CD14-positive monocyte (primary cell): ENCODE measurements at regions not wholly inside any gene's neighbourhood (a gene's known extent, or its start where the extent isn't known, plus 50 kb on each side); places are given as distances from the start of the nearest gene placed in this dataset.
A peak's percentile ranks its signal among the peaks of the same experiment; 100 is the strongest.

Experiments used
- DNase-seq, 3 donors: peaks; one replicate each; pipeline ENCODE4 v3.0.0-alpha.2; 2011 to 2022
- H2AFZ ChIP-seq: 2 replicates; pipeline ENCODE4 v1.6.0; 2012; ENCODE audit warnings: mild to moderate bottlenecking, low read depth, low read length, inconsistent platforms; ENCODE audit not compliant: insufficient read depth, poor library complexity, severe bottlenecking
- H3K27ac ChIP-seq, 2 donors: 1 replicate in 1 of 2; 2 replicates in 1 of 2; pipeline ENCODE4 v1.5.1; 2012 to 2013; ENCODE audit warnings: low read length in 2 of 2, control low read depth in 1 of 2, inconsistent platforms in 1 of 2, low read depth in 1 of 2, mild to moderate bottlenecking in 1 of 2
- H3K27me3 ChIP-seq, 2 donors: one replicate each; pipeline versions ENCODE4 v1.6.0 to v1.6.1; 2011 to 2013; ENCODE audit warnings: low read length in 2 of 2; ENCODE audit not compliant: control insufficient read depth in 2 of 2, insufficient read depth in 2 of 2
- H3K36me3 ChIP-seq, 2 donors: replicated peaks in 1 of 2; 1 replicate in 1 of 2; 2 replicates in 1 of 2; pipeline versions ENCODE4 v1.5.1 to v1.6.1; 2012 to 2013; ENCODE audit warnings: low read length in 2 of 2, control low read depth in 1 of 2, inconsistent platforms in 1 of 2, mild to moderate bottlenecking in 1 of 2; ENCODE audit not compliant: insufficient read depth in 2 of 2, control insufficient read depth in 1 of 2
- H3K4me1 ChIP-seq, 2 donors: 1 replicate in 1 of 2; 2 replicates in 1 of 2; pipeline versions ENCODE4 v1.5.1 to v1.6.1; 2012 to 2013; ENCODE audit warnings: low read length in 2 of 2, control low read depth in 1 of 2, inconsistent platforms in 1 of 2, mild to moderate bottlenecking in 1 of 2, moderate library complexity in 1 of 2; ENCODE audit not compliant: insufficient read depth in 2 of 2, control insufficient read depth in 1 of 2
- H3K4me2 ChIP-seq: replicated peaks from 2 replicates; pipeline ENCODE3; 2012; ENCODE audit warnings: low read length, moderate library complexity, mild to moderate bottlenecking; ENCODE audit not compliant: poor library complexity, severe bottlenecking; ENCODE audit errors: extremely low read depth
- H3K4me3 ChIP-seq, 3 experiments: fragments of 200-600 bp in 1 of 3; sonication (generic) in 1 of 3; replicated peaks in 1 of 3; 1 replicate in 2 of 3; 2 replicates in 1 of 3; pipeline ENCODE4 v1.5.1; 2011 to 2013; ENCODE audit warnings: low read length in 3 of 3, mild to moderate bottlenecking in 3 of 3, control low read depth in 2 of 3, low read depth in 2 of 3, inconsistent platforms in 1 of 3, moderate library complexity in 1 of 3
- H3K79me2 ChIP-seq: 2 replicates; pipeline ENCODE4 v1.6.0; 2012; ENCODE audit warnings: mild to moderate bottlenecking, control low read depth, inconsistent platforms, low read length, moderate library complexity; ENCODE audit not compliant: insufficient read depth
- H3K9ac ChIP-seq: 2 replicates; pipeline ENCODE4 v1.6.0; 2017; ENCODE audit warnings: low read length, mild to moderate bottlenecking; ENCODE audit not compliant: insufficient read depth, poor library complexity, severe bottlenecking
- H3K9me3 ChIP-seq, 2 donors: replicated peaks in 1 of 2; 1 replicate in 1 of 2; 2 replicates in 1 of 2; pipeline versions ENCODE4 v1.5.1 to v1.6.1; 2012 to 2013; ENCODE audit warnings: low read length in 2 of 2, control low read depth in 1 of 2; ENCODE audit not compliant: control insufficient read depth in 1 of 2, insufficient read depth in 1 of 2
- H4K20me1 ChIP-seq: 2 replicates; pipeline ENCODE4 v1.6.0; 2012; ENCODE audit warnings: mild to moderate bottlenecking, low read length, control low read depth, moderate library complexity; ENCODE audit not compliant: insufficient read depth
- H3K27ac Mint-ChIP-seq, 7 donors: one replicate each; pipeline ENCODE4 v1.8.0; 2020; ENCODE audit warnings: mild to moderate bottlenecking in 7 of 7, mixed read lengths in 7 of 7, moderate library complexity in 6 of 7, inconsistent platforms in 2 of 7
- H3K27me3 Mint-ChIP-seq, 3 donors: one replicate each; pipeline ENCODE4 v1.8.0; 2021 to 2022; ENCODE audit warnings: low read depth in 3 of 3, mild to moderate bottlenecking in 3 of 3, mixed read lengths in 3 of 3, moderate library complexity in 3 of 3, inconsistent platforms in 1 of 3
- H3K36me3 Mint-ChIP-seq, 2 donors: one replicate each; pipeline ENCODE4 v1.8.0; 2020; ENCODE audit warnings: mixed read lengths in 2 of 2, inconsistent platforms in 1 of 2, mild to moderate bottlenecking in 1 of 2
- H3K4me1 Mint-ChIP-seq: one replicate; pipeline ENCODE4 v1.8.0; 2020; ENCODE audit warnings: mild to moderate bottlenecking, mixed read lengths
- H3K4me3 Mint-ChIP-seq, 2 donors: one replicate each; pipeline ENCODE4 v1.8.0; 2020; ENCODE audit warnings: mild to moderate bottlenecking in 2 of 2, mixed read lengths in 2 of 2, moderate library complexity in 1 of 2
- H3K9me3 Mint-ChIP-seq, 7 donors: one replicate each; pipeline ENCODE4 v1.8.0; 2020 to 2022; ENCODE audit warnings: mixed read lengths in 7 of 7, mild to moderate bottlenecking in 6 of 7, moderate library complexity in 6 of 7, inconsistent platforms in 2 of 7
- CTCF ChIP-seq: fragments of 200-600 bp; IDR thresholded peaks from one replicate; pipeline ENCODE4 v1.8.0; 2022; ENCODE audit warnings: antibody characterized with exemption, mild to moderate bottlenecking
- WGBS: methylation state at CpG from one replicate; pipeline ENCODE4 v1.1.5; 2013; ENCODE audit warnings: missing lambda C conversion rate; ENCODE audit not compliant: insufficient coverage; 5-methylcytosine and 5-hydroxymethylcytosine counted together
- intact Hi-C, 2 donors: fragments of 100-400 bp; cut with micrococcal nuclease; formaldehyde crosslinking; loops; one replicate each; pipeline versions ENCODE4 v1.15.0 to v1.15.1; 2023

GRCh38 chr6:141488488-141488887 is 644.2 kb upstream of the GJE1 start:
- H3K9me3 ChIP-seq = no peaks in the 10 kb centered on the region
- H3K4me2 ChIP-seq = no peak overlapping the region
- intact Hi-C loops = no loop called here

GRCh38 chr6:141486942-141487341 is 645.8 kb upstream of the GJE1 start:
- no peak overlapping the region for H2AFZ ChIP-seq
- DNase-seq = no peak
- peaks cover 21 to 24% of the 10 kb centered on the region in 2 donors for H3K4me1 ChIP-seq
- Mint-ChIP-seq H3K27me3 (no peaks in the 10 kb centered on the region), H3K27ac (no peak overlapping the region), H3K4me3 (no peak overlapping the region), H3K4me1 (peaks cover 24% of the 10 kb centered on the region), H3K9me3 (peaks cover 0 to 7% (median 0%) of the 10 kb centered on the region in 7 donors), H3K36me3 (no peaks in the 10 kb centered on the region)
- no peak for TF ChIP-seq CTCF
- intact Hi-C loops = no loop called here
- no peaks in the 10 kb centered on the region for H3K9me3 ChIP-seq
- no peaks in the 10 kb centered on the region for H3K79me2 ChIP-seq
- no peaks in the 10 kb centered on the region for H4K20me1 ChIP-seq
- no CpG with 5 or more reads among the region's 3 CpGs for WGBS
- no peak overlapping the region for H3K4me3 ChIP-seq
- H3K36me3 ChIP-seq = no peaks in the 10 kb centered on the region
- H3K27me3 ChIP-seq = no peaks in the 10 kb centered on the region
- no peak overlapping the region for H3K4me2 ChIP-seq
- no peak overlapping the region for H3K27ac ChIP-seq
- H3K9ac ChIP-seq = no peak overlapping the region

More at GRCh38 chr6:141488488-141488887, 644.2 kb upstream of the GJE1 start:
- H3K27ac Mint-ChIP-seq = peak overlapping the region in 1 of 7 donors; percentile 44
- H3K9me3 Mint-ChIP-seq = peaks cover 0 to 7% (median 0%) of the 10 kb centered on the region in 7 donors
- H3K9ac ChIP-seq = no peak overlapping the region
- 0% methylated on average over 1 of the region's 1 CpG for WGBS
- H3K27me3 Mint-ChIP-seq = no peaks in the 10 kb centered on the region
- no peak overlapping the region for H3K4me3 ChIP-seq
- no peaks in the 10 kb centered on the region for H4K20me1 ChIP-seq
- peaks cover 14% of the 10 kb centered on the region in 2 donors for H3K4me1 ChIP-seq
- H3K4me3 Mint-ChIP-seq = no peak overlapping the region
- H2AFZ ChIP-seq = peak overlapping the region; percentile 59
- no peak for TF ChIP-seq CTCF
- H3K27ac ChIP-seq = no peak overlapping the region
- peaks cover 15% of the 10 kb centered on the region for H3K4me1 Mint-ChIP-seq
- no peaks in the 10 kb centered on the region for H3K79me2 ChIP-seq
- peak; percentile 4 to 7 (median 5) for DNase-seq
- H3K36me3 Mint-ChIP-seq = no peaks in the 10 kb centered on the region
- H3K27me3 ChIP-seq = no peaks in the 10 kb centered on the region
- no peaks in the 10 kb centered on the region for H3K36me3 ChIP-seq
